Brain microvascular endothelial cell (primary cell): ENCODE measurements at regions not wholly inside any gene's neighbourhood (a gene's known extent, or its start where the extent isn't known, plus 50 kb on each side); places are given as distances from the start of the nearest gene placed in this dataset.

ENCODE experiments used
- DNase-seq: peaks from one replicate; pipeline ENCODE4 v3.0.0-alpha.2; 2020
- H3K27ac ChIP-seq: fragments of 250-450 bp; sonication (Bioruptor Pico); 2 replicates; pipeline ENCODE4 v1.5.1; 2020; ENCODE audit warnings: mild to moderate bottlenecking, moderate library complexity
- H3K27me3 ChIP-seq: fragments of 250-450 bp; sonication (Bioruptor Pico); replicated peaks from 2 replicates; pipeline ENCODE4 v1.5.1; 2020; ENCODE audit warnings: mild to moderate bottlenecking
- H3K36me3 ChIP-seq: fragments of 250-450 bp; sonication (Bioruptor Pico); replicated peaks from 2 replicates; pipeline ENCODE4 v1.5.1; 2020; ENCODE audit warnings: mild to moderate bottlenecking
- H3K4me3 ChIP-seq: 2 replicates; pipeline ENCODE4 v1.5.1; 2011; ENCODE audit warnings: low read depth, mild to moderate bottlenecking, control low read depth, low read length, moderate library complexity
- in situ Hi-C: cut with HindIII; loops from 2 replicates; pipeline ENCODE4 v1.10.0; 2017; ENCODE audit warnings: low sequenced_read_pairs, low pct_ligation_motif_present
- TF ChIP-seq, protein P1 (sequence below): IDR thresholded peaks from 2 replicates; pipeline ENCODE4 v1.5.1; 2011; ENCODE audit warnings: low read depth, mild to moderate bottlenecking, moderate library complexity, low read length, control low read depth, inconsistent platforms; ENCODE audit errors: missing control alignments

DNA sequence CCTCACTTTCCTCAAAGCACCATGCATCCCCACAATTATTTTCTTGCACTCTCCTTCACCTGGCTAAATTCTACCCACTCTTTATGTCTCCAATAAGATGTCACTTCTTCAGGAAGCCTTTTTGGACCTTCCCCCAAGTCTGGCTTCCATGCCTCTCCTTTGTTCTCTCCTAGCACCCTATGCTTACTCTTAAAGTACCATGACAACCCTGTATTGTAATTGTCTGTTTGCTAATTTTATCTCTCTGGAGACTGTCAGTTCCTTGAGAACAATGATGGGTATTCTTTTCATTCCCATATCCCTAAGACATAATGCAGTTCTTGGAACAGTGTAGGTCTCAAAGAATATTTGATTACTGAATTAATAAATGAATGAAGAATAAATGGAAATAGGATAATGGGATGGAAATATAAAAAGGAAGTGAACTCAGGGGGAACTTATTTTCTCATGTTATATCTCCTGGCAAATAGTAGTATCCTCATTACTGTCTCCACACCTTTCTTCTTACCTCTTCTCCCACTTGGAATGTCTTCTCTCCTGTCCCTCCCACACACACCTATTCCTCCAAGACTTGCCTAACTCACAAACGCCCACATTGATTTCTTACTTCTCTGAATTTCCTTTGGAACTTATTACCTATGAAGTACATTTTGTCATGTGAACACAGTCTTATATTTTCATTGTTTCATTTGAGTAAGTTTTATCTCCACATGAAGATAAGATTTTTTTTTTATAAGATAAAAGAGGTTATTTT lies 499.1 kb downstream of the NFIB start:
- H3K4me3 ChIP-seq: no peak overlapping the region
- no peak overlapping the region for H3K27ac ChIP-seq
- no peaks in the 10 kb centered on the region for H3K36me3 ChIP-seq
- no peaks in the 10 kb centered on the region for H3K27me3 ChIP-seq
- in situ Hi-C loops: no loop called here
- DNase-seq: no peak
- TF ChIP-seq, protein P1, sequence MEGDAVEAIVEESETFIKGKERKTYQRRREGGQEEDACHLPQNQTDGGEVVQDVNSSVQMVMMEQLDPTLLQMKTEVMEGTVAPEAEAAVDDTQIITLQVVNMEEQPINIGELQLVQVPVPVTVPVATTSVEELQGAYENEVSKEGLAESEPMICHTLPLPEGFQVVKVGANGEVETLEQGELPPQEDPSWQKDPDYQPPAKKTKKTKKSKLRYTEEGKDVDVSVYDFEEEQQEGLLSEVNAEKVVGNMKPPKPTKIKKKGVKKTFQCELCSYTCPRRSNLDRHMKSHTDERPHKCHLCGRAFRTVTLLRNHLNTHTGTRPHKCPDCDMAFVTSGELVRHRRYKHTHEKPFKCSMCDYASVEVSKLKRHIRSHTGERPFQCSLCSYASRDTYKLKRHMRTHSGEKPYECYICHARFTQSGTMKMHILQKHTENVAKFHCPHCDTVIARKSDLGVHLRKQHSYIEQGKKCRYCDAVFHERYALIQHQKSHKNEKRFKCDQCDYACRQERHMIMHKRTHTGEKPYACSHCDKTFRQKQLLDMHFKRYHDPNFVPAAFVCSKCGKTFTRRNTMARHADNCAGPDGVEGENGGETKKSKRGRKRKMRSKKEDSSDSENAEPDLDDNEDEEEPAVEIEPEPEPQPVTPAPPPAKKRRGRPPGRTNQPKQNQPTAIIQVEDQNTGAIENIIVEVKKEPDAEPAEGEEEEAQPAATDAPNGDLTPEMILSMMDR: no peak

DNA sequence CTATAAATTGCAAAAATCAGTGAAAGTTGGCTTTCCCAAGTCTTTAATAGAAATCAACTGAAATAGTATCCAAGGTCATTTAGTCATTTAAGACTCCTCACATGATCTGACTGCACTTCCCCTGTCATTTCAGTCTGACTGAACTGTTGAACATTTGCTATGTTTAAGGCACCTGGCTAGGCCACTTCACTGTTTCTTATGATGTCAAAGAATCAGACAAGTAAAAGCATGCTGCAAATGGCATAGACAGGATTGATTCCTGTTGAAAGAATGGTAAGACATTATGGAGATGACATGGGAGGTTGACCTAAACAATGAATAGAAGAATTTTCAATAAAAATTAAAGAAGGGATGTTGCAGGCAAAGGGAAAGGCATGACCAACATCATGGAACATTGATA lies 502.1 kb downstream of the NFIB start:
- Histone ChIP-seq H3K36me3 (no peaks in the 10 kb centered on the region), H3K27ac (no peak overlapping the region), H3K4me3 (no peak overlapping the region), H3K27me3 (no peaks in the 10 kb centered on the region)
- TF ChIP-seq, protein P1: no peak
- no peak for DNase-seq
- in situ Hi-C loops: no loop called here

DNA sequence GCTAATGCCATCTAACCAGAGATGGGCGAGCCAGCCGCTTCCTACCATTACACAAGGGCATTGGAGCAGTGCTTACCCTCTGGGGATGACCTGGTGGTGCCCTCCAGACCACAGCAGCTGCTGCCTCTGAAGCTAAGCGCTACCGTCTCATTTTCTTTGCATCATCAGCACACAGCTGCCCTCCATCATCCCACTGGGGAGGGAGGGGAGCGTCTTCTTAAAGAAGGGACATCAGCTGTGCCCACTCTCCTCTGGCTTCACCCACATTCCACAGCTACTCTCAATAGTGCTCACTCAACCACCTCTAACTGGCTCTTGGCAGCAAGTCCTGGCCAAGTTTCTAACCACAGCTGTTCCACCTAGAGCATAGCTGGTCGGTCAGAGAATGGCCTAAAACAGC lies 503.4 kb downstream of the NFIB start:
- Histone ChIP-seq H3K27ac (no peak overlapping the region), H3K4me3 (no peak overlapping the region), H3K36me3 (no peaks in the 10 kb centered on the region), H3K27me3 (no peaks in the 10 kb centered on the region)
- in situ Hi-C loops: no loop called here
- DNase-seq: no peak
- TF ChIP-seq, protein P1: no peak

DNA sequence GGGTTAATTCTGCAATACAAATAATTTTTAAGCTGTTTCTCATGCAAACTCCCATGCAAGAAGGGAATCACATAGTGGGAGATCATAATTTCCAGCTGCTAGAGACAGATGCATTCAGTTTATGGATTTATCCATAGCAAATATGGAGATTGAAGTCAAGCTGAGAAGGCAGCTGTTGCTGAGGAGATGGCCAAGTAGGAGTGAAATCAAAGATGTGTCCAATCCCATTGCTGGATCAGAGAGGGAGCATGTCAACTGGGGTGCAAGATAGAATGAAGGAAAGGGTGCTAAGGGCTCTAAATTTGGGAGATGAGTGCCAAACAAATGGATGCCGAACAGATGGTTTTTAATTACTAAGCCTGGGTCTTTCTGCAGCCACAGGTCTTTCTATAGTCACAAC lies 504.5 kb downstream of the NFIB start:
- in situ Hi-C loops: no loop called here
- H3K4me3 ChIP-seq: no peak overlapping the region
- TF ChIP-seq, protein P1: no peak
- H3K27me3 ChIP-seq: no peaks in the 10 kb centered on the region
- no peak for DNase-seq
- H3K27ac ChIP-seq: no peak overlapping the region
- H3K36me3 ChIP-seq: no peaks in the 10 kb centered on the region

DNA sequence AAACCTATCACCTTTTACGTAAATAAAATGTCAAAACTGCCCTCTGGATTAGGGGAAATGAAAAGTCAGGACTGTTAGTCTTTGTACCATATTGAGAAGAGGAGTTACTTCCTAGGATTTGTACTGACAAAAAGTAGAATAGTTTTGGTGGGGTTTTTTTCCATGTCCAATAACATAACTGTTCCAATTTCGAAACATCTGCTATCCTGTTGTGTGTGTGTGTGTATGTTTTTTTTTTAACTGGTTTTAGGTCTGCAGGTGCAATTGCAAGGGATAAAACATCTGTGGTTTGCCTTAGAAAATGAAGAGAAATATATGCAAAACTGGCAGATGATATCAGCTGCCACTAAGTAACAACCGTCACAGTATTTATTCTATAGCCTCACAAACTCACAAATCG lies 506.8 kb downstream of the NFIB start:
- Histone ChIP-seq H3K27me3 (no peaks in the 10 kb centered on the region), H3K36me3 (no peaks in the 10 kb centered on the region), H3K27ac (no peak overlapping the region), H3K4me3 (no peak overlapping the region)
- TF ChIP-seq, protein P1: no peak
- no peak for DNase-seq
- in situ Hi-C loops: no loop called here

DNA sequence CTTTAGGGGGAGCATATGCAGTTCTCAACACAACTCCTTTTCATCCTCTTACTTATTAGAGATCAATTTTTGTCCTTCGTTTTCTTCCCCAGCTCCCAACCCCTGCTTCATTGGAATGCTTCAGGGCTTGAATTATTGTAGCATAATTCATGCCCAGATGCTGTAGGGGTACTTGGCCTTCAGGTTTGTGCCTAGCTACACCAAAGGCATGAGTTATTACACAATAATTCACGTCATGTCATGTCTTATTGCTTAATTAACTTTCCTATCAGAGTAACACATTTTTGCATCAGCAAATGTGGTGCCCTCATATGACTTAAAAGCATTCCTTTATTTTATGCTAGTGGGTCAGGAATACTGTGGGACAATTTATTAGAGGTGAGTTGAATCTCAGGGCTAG lies 507.2 kb downstream of the NFIB start:
- Histone ChIP-seq H3K36me3 (no peaks in the 10 kb centered on the region), H3K4me3 (no peak overlapping the region), H3K27ac (no peak overlapping the region), H3K27me3 (no peaks in the 10 kb centered on the region)
- in situ Hi-C loops: no loop called here
- no peak for DNase-seq
- TF ChIP-seq, protein P1: no peak
